Body of pancreas (tissue), 4 donors: ENCODE measurements at regions not wholly inside any gene's neighbourhood (a gene's known extent, or its start where the extent isn't known, plus 50 kb on each side); places are given as distances from the start of the nearest gene placed in this dataset.
"Not testable (repeated sequence)": the region's sequence is repeated elsewhere in the genome, so short reads cannot be mapped to it uniquely, and the experiment has no call there.

Experiments used
- POLR2A ChIP-seq, 3 donors: fragments of 450-650 bp; IDR thresholded peaks; one replicate each; pipeline ENCODE4 v1.6.1; 2016; ENCODE audit warnings: antibody characterized with exemption in 3 of 3, mild to moderate bottlenecking in 2 of 3
- TF ChIP-seq, protein P1 (sequence below), 7 experiments: fragments of 450-650 bp in 4 of 7; fragments of 200-600 bp in 3 of 7; sonication (generic) in 3 of 7; IDR thresholded peaks; one replicate each; pipeline ENCODE4 v1.5.1; 2016 to 2019; ENCODE audit warnings: antibody characterized with exemption in 7 of 7

DNA sequence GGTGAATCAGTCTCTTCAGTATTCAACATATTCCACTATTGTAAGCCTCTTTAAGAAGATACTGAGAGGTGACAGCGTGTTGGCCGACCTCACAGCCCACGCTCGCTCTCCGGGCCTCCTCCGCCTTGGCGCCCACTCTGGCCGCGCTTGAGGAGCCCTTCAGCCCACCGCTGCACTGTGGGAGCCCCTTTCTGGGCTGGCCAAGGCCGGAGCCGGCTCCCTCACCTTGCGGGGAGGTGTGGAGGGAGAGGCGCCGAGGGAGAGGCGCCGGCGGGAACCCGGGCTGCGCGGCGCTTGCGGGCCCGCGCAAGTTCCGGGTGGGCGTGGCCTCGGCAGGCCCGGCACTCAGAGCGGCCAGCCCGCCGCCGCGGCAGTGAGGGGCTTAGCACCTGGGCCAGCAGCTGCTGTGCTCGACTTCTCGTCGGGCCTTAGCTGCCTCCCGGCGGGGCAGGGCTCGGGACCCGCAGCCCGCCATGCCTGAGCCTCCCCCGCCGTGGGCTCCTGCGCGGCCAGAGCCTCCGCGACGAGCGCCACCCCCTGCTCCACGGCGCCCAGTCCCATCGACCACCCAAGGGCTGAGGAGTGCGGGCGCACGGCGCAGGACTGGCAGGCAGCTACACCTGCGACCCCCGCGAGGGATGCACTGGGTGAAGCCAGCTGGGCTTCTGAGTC is 306.4 kb downstream of the SEMA3D start:
- TF ChIP-seq, protein P1, sequence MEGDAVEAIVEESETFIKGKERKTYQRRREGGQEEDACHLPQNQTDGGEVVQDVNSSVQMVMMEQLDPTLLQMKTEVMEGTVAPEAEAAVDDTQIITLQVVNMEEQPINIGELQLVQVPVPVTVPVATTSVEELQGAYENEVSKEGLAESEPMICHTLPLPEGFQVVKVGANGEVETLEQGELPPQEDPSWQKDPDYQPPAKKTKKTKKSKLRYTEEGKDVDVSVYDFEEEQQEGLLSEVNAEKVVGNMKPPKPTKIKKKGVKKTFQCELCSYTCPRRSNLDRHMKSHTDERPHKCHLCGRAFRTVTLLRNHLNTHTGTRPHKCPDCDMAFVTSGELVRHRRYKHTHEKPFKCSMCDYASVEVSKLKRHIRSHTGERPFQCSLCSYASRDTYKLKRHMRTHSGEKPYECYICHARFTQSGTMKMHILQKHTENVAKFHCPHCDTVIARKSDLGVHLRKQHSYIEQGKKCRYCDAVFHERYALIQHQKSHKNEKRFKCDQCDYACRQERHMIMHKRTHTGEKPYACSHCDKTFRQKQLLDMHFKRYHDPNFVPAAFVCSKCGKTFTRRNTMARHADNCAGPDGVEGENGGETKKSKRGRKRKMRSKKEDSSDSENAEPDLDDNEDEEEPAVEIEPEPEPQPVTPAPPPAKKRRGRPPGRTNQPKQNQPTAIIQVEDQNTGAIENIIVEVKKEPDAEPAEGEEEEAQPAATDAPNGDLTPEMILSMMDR (IDR thresholded peaks at IDR 0.05), result not testable (repeated sequence)
- not testable (repeated sequence) for TF ChIP-seq POLR2A (IDR thresholded peaks at IDR 0.05)
